Activated naive CD8-positive, alpha-beta T cell treated with anti-CD3 and anti-CD28 coated beads, Interleukin-2, amount 50 U/mL, for 24 hours (primary cell): ENCODE measurements at regions not wholly inside any gene's neighbourhood (a gene's known extent, or its start where the extent isn't known, plus 50 kb on each side); places are given as distances from the start of the nearest gene placed in this dataset.

ENCODE experiments used
- ATAC-seq: fragments of 150-1000 bp; cut with Tn5 transposase; one replicate; pipeline ENCODE4 v1.10.0; 2021
- DNase-seq: peaks from one replicate; pipeline ENCODE4 v3.0.0; 2021
- H3K27ac Mint-ChIP-seq: one replicate; pipeline ENCODE4 v1.8.0; 2021; ENCODE audit warnings: mild to moderate bottlenecking, mixed read lengths
- H3K27me3 Mint-ChIP-seq: one replicate; pipeline ENCODE4 v1.8.0; 2021; ENCODE audit warnings: mixed read lengths
- H3K36me3 Mint-ChIP-seq: one replicate; pipeline ENCODE4 v1.8.0; 2021; ENCODE audit warnings: low read depth, mixed read lengths
- H3K4me1 Mint-ChIP-seq: one replicate; pipeline ENCODE4 v1.8.0; 2021; ENCODE audit warnings: mixed read lengths
- H3K4me3 Mint-ChIP-seq: one replicate; pipeline ENCODE4 v1.8.0; 2021; ENCODE audit warnings: mild to moderate bottlenecking, moderate library complexity, mixed read lengths
- H3K9me3 Mint-ChIP-seq: one replicate; pipeline ENCODE4 v1.8.0; 2021; ENCODE audit warnings: mixed read lengths

DNA sequence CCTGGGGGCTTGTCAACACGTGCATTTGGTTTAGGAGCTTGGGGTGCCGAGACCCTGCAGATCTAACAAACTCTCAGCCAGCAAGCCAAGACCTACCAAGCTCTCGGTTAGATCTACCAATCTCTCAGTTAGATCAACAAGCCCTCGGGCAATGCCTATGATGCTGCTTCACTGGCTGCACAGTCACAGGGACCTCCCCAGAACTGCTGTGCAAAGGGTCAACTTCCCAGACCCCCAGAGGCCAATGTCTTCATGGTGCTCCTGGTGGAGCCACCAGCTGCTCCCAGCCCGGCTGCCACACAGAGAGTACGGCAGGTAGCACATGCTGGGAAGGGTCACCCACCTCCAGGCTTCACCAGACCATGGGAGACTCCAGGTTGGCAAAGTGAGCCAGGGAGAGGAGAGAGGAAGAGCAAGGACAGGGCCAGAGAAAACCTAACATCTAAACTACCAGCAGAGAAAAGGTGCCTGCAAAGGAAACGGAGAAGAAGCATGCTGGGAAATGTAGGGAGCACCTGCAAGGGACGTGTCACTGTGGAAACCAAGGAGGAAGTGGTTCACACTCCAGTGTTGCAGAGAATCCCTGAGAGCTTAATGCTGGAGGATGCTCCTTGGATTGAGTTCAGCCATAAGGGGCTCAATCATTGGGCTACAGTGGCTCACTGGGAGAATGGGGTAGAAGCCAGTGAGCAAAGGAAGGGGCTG, 51.5 kb upstream of the GDF10 start:
- no peaks in the 10 kb centered on the region for H3K9me3 Mint-ChIP-seq
- DNase-seq, result peak; percentile 0
- no peaks in the 10 kb centered on the region for H3K36me3 Mint-ChIP-seq
- no peaks in the 10 kb centered on the region for H3K4me1 Mint-ChIP-seq
- H3K4me3 Mint-ChIP-seq, result no peak overlapping the region
- ATAC-seq, result no peak
- H3K27me3 Mint-ChIP-seq, result no peaks in the 10 kb centered on the region
- no peak overlapping the region for H3K27ac Mint-ChIP-seq

DNA sequence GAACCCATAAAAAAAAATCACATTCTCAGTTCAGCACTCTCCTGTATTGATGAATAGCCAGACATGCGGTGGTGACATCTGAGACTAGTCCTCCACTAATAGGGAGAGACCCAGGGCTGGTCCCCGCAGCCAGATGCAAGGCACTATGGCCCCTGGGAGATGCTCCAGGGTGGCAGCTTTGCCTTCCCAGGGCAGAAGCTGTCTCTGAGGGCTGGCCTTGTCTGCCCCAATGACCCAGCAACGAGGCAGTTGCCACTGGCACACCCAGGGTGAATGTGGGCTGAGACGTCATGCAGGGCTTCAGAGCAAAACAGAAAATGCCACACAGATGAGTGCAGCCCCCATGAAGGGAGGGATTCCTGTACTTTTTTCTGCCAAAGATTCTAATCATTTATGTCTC, 50.1 kb upstream of the GDF10 start:
- H3K27me3 Mint-ChIP-seq, result no peaks in the 10 kb centered on the region
- no peaks in the 10 kb centered on the region for H3K36me3 Mint-ChIP-seq
- no peak overlapping the region for H3K27ac Mint-ChIP-seq
- ATAC-seq, result no peak
- H3K4me3 Mint-ChIP-seq, result no peak overlapping the region
- DNase-seq, result peak; percentile 0
- H3K4me1 Mint-ChIP-seq, result peaks cover 4% of the 10 kb centered on the region
- no peaks in the 10 kb centered on the region for H3K9me3 Mint-ChIP-seq
